Pancreas (tissue), 10 donors: ENCODE measurements at regions not wholly inside any gene's neighbourhood (a gene's known extent, or its start where the extent isn't known, plus 50 kb on each side); places are given as distances from the start of the nearest gene placed in this dataset.

Experiments
- ATAC-seq, 4 donors: fragments of 200-7000 bp; cut with Tn5 transposase; one replicate each; pipeline versions ENCODE4 v1.8.0 to v1.9.1; 2020; ENCODE audit warnings: mild to moderate bottlenecking in 4 of 4, moderate library complexity in 4 of 4
- DNase-seq, 6 donors: peaks; one replicate each; pipeline ENCODE4 v3.0.0-alpha.2; 2020
- FAIRE-seq: peaks from 2 replicates; lab custom pipeline; 2012; peaks lifted over from hg19 to GRCh38; lab: Jason Lieb, UNC
- H3K27ac ChIP-seq, 4 donors: fragments of 200-600 bp; sonication (generic); 1 replicate in 3 of 4; 2 replicates in 1 of 4; pipeline versions ENCODE4 v1.5.0 to v1.8.0; 2020
- H3K27me3 ChIP-seq, 4 donors: fragments of 200-600 bp; one replicate each; pipeline ENCODE4 v1.8.0; 2021
- H3K36me3 ChIP-seq, 3 donors: fragments of 200-600 bp; sonication (generic) in 1 of 3; one replicate each; pipeline versions ENCODE4 v1.5.0 to v1.8.0; 2020 to 2021
- H3K4me1 ChIP-seq, 3 donors: fragments of 200-600 bp; one replicate each; pipeline ENCODE4 v1.8.0; 2021
- H3K4me3 ChIP-seq, 4 donors: fragments of 200-600 bp; sonication (generic) in 2 of 4; one replicate each; pipeline versions ENCODE4 v1.5.0 to v1.8.0; 2020 to 2021
- H3K9me3 ChIP-seq, 4 donors: fragments of 200-600 bp; one replicate each; pipeline ENCODE4 v1.8.0; 2021
- WGBS, 2 donors: extraction: QIAGEN DNeasy Blood & Tissue Kit; methylation state at CpG; one replicate each; pipeline ENCODE4 v1.1.7; 2013; 5-methylcytosine and 5-hydroxymethylcytosine counted together
- intact Hi-C, 3 donors: fragments of 100-400 bp; cut with DNase I; formaldehyde crosslinking; loops; one replicate each; pipeline versions ENCODE4 v1.11.1 to v1.14.2; 2022
- TF ChIP-seq, protein P1 (sequence below), 4 donors: fragments of 200-600 bp; sonication (generic) in 3 of 4; IDR thresholded peaks; one replicate each; pipeline versions ENCODE4 v1.5.0 to v1.8.0; 2021; ENCODE audit warnings: antibody characterized with exemption in 4 of 4
- donor health status: healthy with polysubstance abuse.
- donor health status: DM: no; HTN: no; CAD: no; lungs with moderate emphysema.
- donor health status: DM: no; HTN: no; CAD: no.
- donor health status: control.
- donor health status: control.
- donor health status: Bipolar disorder and iron deficiency.
- donor health status: DM: yes; HTN: yes; CAD: no.
- donor health status: DM: no; HTN: no; CAD: no.
- donor health status: DM: no; HTN: no; CAD: no.
- donor health status: DM: yes; HTN: yes; CAD: no.

GRCh38 chr2:160794926-160795325 lies 301.3 kb upstream of the RBMS1 start:
- DNase-seq (no peak), FAIRE-seq (no peak), ATAC-seq (no peak)
- intact Hi-C loops, result no loop called here
- WGBS, 2 donors, result 76 to 87% methylated on average over 3 of the region's 3 CpGs
- H3K4me3 ChIP-seq, result no peak overlapping the region
- H3K9me3 ChIP-seq, result no peaks in the 10 kb centered on the region
- H3K27me3 ChIP-seq, result no peaks in the 10 kb centered on the region
- TF ChIP-seq, protein P1, sequence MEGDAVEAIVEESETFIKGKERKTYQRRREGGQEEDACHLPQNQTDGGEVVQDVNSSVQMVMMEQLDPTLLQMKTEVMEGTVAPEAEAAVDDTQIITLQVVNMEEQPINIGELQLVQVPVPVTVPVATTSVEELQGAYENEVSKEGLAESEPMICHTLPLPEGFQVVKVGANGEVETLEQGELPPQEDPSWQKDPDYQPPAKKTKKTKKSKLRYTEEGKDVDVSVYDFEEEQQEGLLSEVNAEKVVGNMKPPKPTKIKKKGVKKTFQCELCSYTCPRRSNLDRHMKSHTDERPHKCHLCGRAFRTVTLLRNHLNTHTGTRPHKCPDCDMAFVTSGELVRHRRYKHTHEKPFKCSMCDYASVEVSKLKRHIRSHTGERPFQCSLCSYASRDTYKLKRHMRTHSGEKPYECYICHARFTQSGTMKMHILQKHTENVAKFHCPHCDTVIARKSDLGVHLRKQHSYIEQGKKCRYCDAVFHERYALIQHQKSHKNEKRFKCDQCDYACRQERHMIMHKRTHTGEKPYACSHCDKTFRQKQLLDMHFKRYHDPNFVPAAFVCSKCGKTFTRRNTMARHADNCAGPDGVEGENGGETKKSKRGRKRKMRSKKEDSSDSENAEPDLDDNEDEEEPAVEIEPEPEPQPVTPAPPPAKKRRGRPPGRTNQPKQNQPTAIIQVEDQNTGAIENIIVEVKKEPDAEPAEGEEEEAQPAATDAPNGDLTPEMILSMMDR (IDR thresholded peaks at IDR 0.05), result no peak
- no peaks in the 10 kb centered on the region for H3K4me1 ChIP-seq
- H3K27ac ChIP-seq, result no peak overlapping the region
- H3K36me3 ChIP-seq, result no peaks in the 10 kb centered on the region

DNA sequence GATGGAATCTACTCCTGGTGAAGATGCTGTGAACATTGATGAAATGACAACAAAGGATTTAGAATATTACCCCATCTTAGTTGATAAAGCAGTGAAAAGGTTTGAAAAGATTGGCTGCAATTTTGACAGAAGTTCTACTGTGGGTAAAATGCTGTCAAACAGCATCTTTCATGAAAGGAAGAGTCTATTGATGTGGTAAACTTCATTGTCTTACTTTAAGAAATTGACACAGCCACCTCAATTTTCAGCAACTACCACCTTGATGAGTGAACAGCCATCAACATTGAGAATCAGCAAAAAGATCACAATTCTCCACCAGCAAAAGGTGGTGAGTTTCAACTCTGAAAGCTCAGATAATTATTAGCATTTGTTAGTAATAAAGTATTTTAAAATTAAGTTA lies 310.3 kb upstream of the RBMS1 start:
- no peak overlapping the region for H3K27ac ChIP-seq
- H3K27me3 ChIP-seq, result no peaks in the 10 kb centered on the region
- ATAC-seq, result no peak
- H3K4me1 ChIP-seq, result no peaks in the 10 kb centered on the region
- no peak for DNase-seq
- no peaks in the 10 kb centered on the region for H3K9me3 ChIP-seq
- no peak overlapping the region for H3K4me3 ChIP-seq
- no peak for FAIRE-seq
- intact Hi-C loops, result no loop called here
- no peaks in the 10 kb centered on the region for H3K36me3 ChIP-seq
- TF ChIP-seq, protein P1 (IDR thresholded peaks at IDR 0.05), result no peak

DNA sequence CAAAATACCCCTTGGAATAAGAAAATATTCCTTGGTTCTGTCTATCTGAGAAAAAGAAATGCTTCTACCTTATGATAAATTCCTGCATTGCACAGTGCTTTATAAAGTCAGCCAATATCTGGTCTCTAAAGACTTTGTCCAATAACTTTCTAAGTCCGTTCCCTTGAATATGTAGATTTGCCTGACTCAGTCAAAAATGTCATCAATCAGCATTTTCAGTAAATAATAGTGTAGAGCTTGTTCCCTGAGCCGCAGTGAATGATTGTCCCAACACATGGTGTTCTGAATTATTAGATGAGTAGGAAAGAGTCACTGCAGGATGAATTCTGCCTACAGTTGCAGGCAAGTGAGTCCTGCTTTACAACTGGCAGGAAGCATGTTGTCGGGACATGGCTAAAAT lies 316.8 kb upstream of the RBMS1 start:
- WGBS, 2 donors, result 70 to 79% methylated on average over 3 of the region's 3 CpGs
- FAIRE-seq (no peak), ATAC-seq (no peak), DNase-seq (no peak)
- no peak overlapping the region for H3K4me3 ChIP-seq
- TF ChIP-seq, protein P1 (IDR thresholded peaks at IDR 0.05), result no peak
- no peaks in the 10 kb centered on the region for H3K4me1 ChIP-seq
- no peaks in the 10 kb centered on the region for H3K36me3 ChIP-seq
- no peaks in the 10 kb centered on the region for H3K27me3 ChIP-seq
- no peak overlapping the region for H3K27ac ChIP-seq
- H3K9me3 ChIP-seq, result no peaks in the 10 kb centered on the region
- intact Hi-C loops, result no loop called here

- FAIRE-seq, result no peak
Observed at GRCh38 chr2:160812830-160813505, 319.4 kb upstream of the RBMS1 start.

GRCh38 chr2:160813506-160813858 lies 319.9 kb upstream of the RBMS1 start:
- Histone ChIP-seq H3K36me3 (no peaks in the 10 kb centered on the region), H3K9me3 (no peaks in the 10 kb centered on the region), H3K4me1 (no peaks in the 10 kb centered on the region), H3K27ac (no peak overlapping the region), H3K27me3 (no peaks in the 10 kb centered on the region), H3K4me3 (no peak overlapping the region)
- FAIRE-seq, result no peak
- TF ChIP-seq, protein P1 (IDR thresholded peaks at IDR 0.05), result no peak
- DNase-seq, result no peak
- 75 to 83% methylated on average over 5 of the region's 5 CpGs for WGBS, 2 donors
- intact Hi-C loops, result no loop called here
- no peak for ATAC-seq

More at GRCh38 chr2:160812830-160813505, 319.4 kb upstream of the RBMS1 start:
- intact Hi-C loops, result no loop called here
- no peak overlapping the region for H3K4me3 ChIP-seq
- no peaks in the 10 kb centered on the region for H3K9me3 ChIP-seq
- no peaks in the 10 kb centered on the region for H3K36me3 ChIP-seq
- DNase-seq (no peak), ATAC-seq (no peak)
- H3K27ac ChIP-seq, result no peak overlapping the region
- TF ChIP-seq, protein P1 (IDR thresholded peaks at IDR 0.05), result no peak
- H3K27me3 ChIP-seq, result no peaks in the 10 kb centered on the region
- H3K4me1 ChIP-seq, result no peaks in the 10 kb centered on the region
- 44 to 51% methylated on average over 6 of the region's 6 CpGs for WGBS, 2 donors
